GM21723 (cell line): ENCODE measurements at regions not wholly inside any gene's neighbourhood (a gene's known extent, or its start where the extent isn't known, plus 50 kb on each side); places are given as distances from the start of the nearest gene placed in this dataset.

ENCODE experiments used
- ATAC-seq: cut with Tn5 transposase; IDR thresholded peaks from one replicate; pipeline ENCODE4 v1.9.1; 2021; ENCODE audit warnings: mild to moderate bottlenecking, moderate library complexity; ENCODE audit not compliant: unreplicated experiment

GRCh38 chr20:58139849-58140786 is 88.3 kb downstream of the ANKRD60 start:
- ATAC-seq, result no peak

GRCh38 chr20:58138395-58138794 is 90.1 kb downstream of the ANKRD60 start:
- no peak for ATAC-seq

- ATAC-seq, result no peak
Measured at GRCh38 chr20:58137651-58138265, 90.7 kb downstream of the ANKRD60 start.

GRCh38 chr20:58137236-58137635 is 91.2 kb downstream of the ANKRD60 start:
- ATAC-seq, result no peak

GRCh38 chr20:58136149-58136484 is 92.3 kb downstream of the ANKRD60 start:
- ATAC-seq, result no peak

GRCh38 chr20:58135441-58136148 is 92.9 kb downstream of the ANKRD60 start:
- no peak for ATAC-seq

- no peak for ATAC-seq
Measured at GRCh38 chr20:58133020-58133808, 95.2 kb downstream of the ANKRD60 start.

- no peak for ATAC-seq
Measured at GRCh38 chr20:58131551-58132142, 96.8 kb downstream of the ANKRD60 start.

- no peak for ATAC-seq
Measured at GRCh38 chr20:58131151-58131550, 97.3 kb downstream of the ANKRD60 start.

GRCh38 chr20:58130581-58130980 is 97.9 kb downstream of the ANKRD60 start:
- ATAC-seq, result no peak

- ATAC-seq, result no peak
Measured at GRCh38 chr20:58130156-58130555, 98.3 kb downstream of the ANKRD60 start.

GRCh38 chr20:58129721-58130151 is 98.7 kb downstream of the ANKRD60 start:
- no peak for ATAC-seq

- no peak for ATAC-seq
Measured at GRCh38 chr20:58128635-58129625, 99.5 kb downstream of the ANKRD60 start.

- no peak for ATAC-seq
Measured at GRCh38 chr20:58127701-58128111, 100.7 kb downstream of the ANKRD60 start.

GRCh38 chr20:58125726-58126125 is 102.7 kb downstream of the ANKRD60 start:
- ATAC-seq, result no peak

GRCh38 chr20:58117944-58118343 is 110.5 kb downstream of the ANKRD60 start:
- ATAC-seq, result no peak

GRCh38 chr20:58116505-58116904 is 111.9 kb downstream of the ANKRD60 start:
- no peak for ATAC-seq

- ATAC-seq, result no peak
Measured at GRCh38 chr20:58113716-58114115, 114.7 kb downstream of the ANKRD60 start.
